Neuronal stem cell (in vitro differentiated cells): ENCODE measurements at regions not wholly inside any gene's neighbourhood (a gene's known extent, or its start where the extent isn't known, plus 50 kb on each side); places are given as distances from the start of the nearest gene placed in this dataset.

Experiments
- DNase-seq: peaks from one replicate; pipeline ENCODE4 v3.0.0-alpha.2; 2013; ENCODE audit warnings: low spot score
- H2AFZ ChIP-seq: one replicate; pipeline ENCODE4 v1.6.1; 2013; ENCODE audit warnings: mild to moderate bottlenecking, low read length, inconsistent platforms
- H2AK5ac ChIP-seq: 2 replicates; pipeline ENCODE4 v1.6.1; 2013; ENCODE audit warnings: low read depth, mild to moderate bottlenecking, inconsistent platforms, low read length, moderate library complexity, mixed read lengths
- H2BK120ac ChIP-seq: 2 replicates; pipeline ENCODE4 v1.6.1; 2013; ENCODE audit warnings: low read depth, mild to moderate bottlenecking, inconsistent platforms, low read length, moderate library complexity, mixed read lengths
- H2BK12ac ChIP-seq: one replicate; pipeline ENCODE4 v1.6.1; 2013; ENCODE audit warnings: low read length, inconsistent platforms
- H2BK15ac ChIP-seq: 2 replicates; pipeline ENCODE4 v1.6.1; 2013; ENCODE audit warnings: mild to moderate bottlenecking, low read length, inconsistent platforms, mixed read lengths
- H2BK5ac ChIP-seq: one replicate; pipeline ENCODE4 v1.6.1; 2013; ENCODE audit warnings: inconsistent platforms, mild to moderate bottlenecking, low read length, moderate library complexity
- H3K14ac ChIP-seq: one replicate; pipeline ENCODE4 v1.6.1; 2013; ENCODE audit warnings: low read length, inconsistent platforms
- H3K18ac ChIP-seq: 2 replicates; pipeline ENCODE4 v1.6.1; 2013; ENCODE audit warnings: low read length, inconsistent platforms
- H3K23ac ChIP-seq: 2 replicates; pipeline ENCODE4 v1.6.1; 2013; ENCODE audit warnings: low read depth, mild to moderate bottlenecking, mixed read lengths, low read length, inconsistent platforms; ENCODE audit not compliant: poor library complexity
- H3K27ac ChIP-seq: replicated peaks from 3 replicates; pipeline ENCODE4 v1.5.1; 2013; ENCODE audit warnings: low read length, inconsistent platforms
- H3K27me3 ChIP-seq, 3 experiments: 2 replicates each; pipeline ENCODE4 v1.6.1; 2013; ENCODE audit warnings: low read length in 3 of 3, mild to moderate bottlenecking in 2 of 3, inconsistent platforms in 1 of 3, low read depth in 1 of 3, mixed read lengths in 1 of 3, moderate library complexity in 1 of 3; ENCODE audit not compliant: control insufficient read depth in 3 of 3, insufficient read depth in 3 of 3
- H3K36me3 ChIP-seq, 2 donors: replicated peaks in 1 of 2; 2 replicates each; pipeline ENCODE4 v1.6.1; 2013; ENCODE audit warnings: low read length in 2 of 2; ENCODE audit not compliant: control insufficient read depth in 2 of 2, insufficient read depth in 2 of 2
- H3K4ac ChIP-seq: 2 replicates; pipeline ENCODE4 v1.6.1; 2013; ENCODE audit warnings: inconsistent platforms, mild to moderate bottlenecking, low read length, moderate library complexity
- H3K4me1 ChIP-seq, 2 donors: 1 replicate in 1 of 2; 2 replicates in 1 of 2; pipeline ENCODE4 v1.6.1; 2013; ENCODE audit warnings: low read length in 2 of 2, low read depth in 1 of 2; ENCODE audit not compliant: control insufficient read depth in 2 of 2, insufficient read depth in 1 of 2
- H3K4me2 ChIP-seq: one replicate; pipeline ENCODE4 v1.6.1; 2013; ENCODE audit warnings: mild to moderate bottlenecking, low read length, inconsistent platforms; ENCODE audit not compliant: insufficient read depth, poor library complexity, severe bottlenecking
- H3K4me3 ChIP-seq, 2 donors: 2 replicates each; pipeline ENCODE4 v1.5.1; 2013; ENCODE audit warnings: low read length in 2 of 2, mild to moderate bottlenecking in 2 of 2, inconsistent platforms in 1 of 2, moderate library complexity in 1 of 2
- H3K79me1 ChIP-seq: one replicate; pipeline ENCODE4 v1.6.1; 2013; ENCODE audit warnings: low read depth, mild to moderate bottlenecking, inconsistent platforms, low read length, moderate library complexity
- H3K9ac ChIP-seq: one replicate; pipeline ENCODE4 v1.6.1; 2013; ENCODE audit warnings: mild to moderate bottlenecking, low read depth, low read length, inconsistent platforms; ENCODE audit not compliant: poor library complexity
- H3K9me3 ChIP-seq, 2 donors: replicated peaks in 1 of 2; 2 replicates each; pipeline versions ENCODE3 to v1.6.1; 2013; ENCODE audit warnings: low read length in 2 of 2, mild to moderate bottlenecking in 2 of 2, inconsistent platforms in 1 of 2, low read depth in 1 of 2, mixed read lengths in 1 of 2, moderate library complexity in 1 of 2; ENCODE audit not compliant: control insufficient read depth in 2 of 2, insufficient read depth in 1 of 2
- H4K8ac ChIP-seq: one replicate; pipeline ENCODE4 v1.6.1; 2013; ENCODE audit warnings: low read depth, mild to moderate bottlenecking, inconsistent platforms, low read length, moderate library complexity
- H4K91ac ChIP-seq: one replicate; pipeline ENCODE4 v1.6.1; 2013; ENCODE audit warnings: low read length, low read depth, mild to moderate bottlenecking, inconsistent platforms; ENCODE audit not compliant: poor library complexity
- WGBS, 2 donors: extraction: QIAGEN DNeasy Blood & Tissue Kit; methylation state at CpG; one replicate each; pipeline ENCODE4 v1.1.7; 2013; ENCODE audit warnings: missing lambda C conversion rate in 2 of 2, mixed read lengths in 1 of 2; ENCODE audit not compliant: insufficient read length in 2 of 2, insufficient replicate concordance in 1 of 2; ENCODE audit errors: extremely low coverage in 2 of 2; 5-methylcytosine and 5-hydroxymethylcytosine counted together

- H4K8ac ChIP-seq: no peak overlapping the region
- no peak overlapping the region for H3K4ac ChIP-seq
- no peak overlapping the region for H2AFZ ChIP-seq
- peaks cover 0 to 6% of the 10 kb centered on the region in 2 donors for H3K9me3 ChIP-seq
- H4K91ac ChIP-seq: no peak overlapping the region
- no peaks in the 10 kb centered on the region for H3K79me1 ChIP-seq
- H2BK120ac ChIP-seq: no peak overlapping the region
- no peak overlapping the region for H3K4me3 ChIP-seq
- H2BK12ac ChIP-seq: no peak overlapping the region
- no peak overlapping the region for H3K27ac ChIP-seq
- H2AK5ac ChIP-seq: no peak overlapping the region
- H2BK5ac ChIP-seq: no peak overlapping the region
- no peak overlapping the region for H3K9ac ChIP-seq
- H3K4me2 ChIP-seq: no peak overlapping the region
- no peaks in the 10 kb centered on the region for H3K36me3 ChIP-seq
- peaks cover 0 to under 1% of the 10 kb centered on the region in 2 donors for H3K4me1 ChIP-seq
- no peak overlapping the region for H3K14ac ChIP-seq
- no peak overlapping the region for H3K23ac ChIP-seq
- no peak overlapping the region for H2BK15ac ChIP-seq
- peaks cover 0 to 4% (median 0%) of the 10 kb centered on the region in 3 experiments for H3K27me3 ChIP-seq
- no peak for DNase-seq
- no peak overlapping the region for H3K18ac ChIP-seq
Observed at GRCh38 chr2:204157684-204158083, 221.1 kb downstream of the ICOS start.

DNA sequence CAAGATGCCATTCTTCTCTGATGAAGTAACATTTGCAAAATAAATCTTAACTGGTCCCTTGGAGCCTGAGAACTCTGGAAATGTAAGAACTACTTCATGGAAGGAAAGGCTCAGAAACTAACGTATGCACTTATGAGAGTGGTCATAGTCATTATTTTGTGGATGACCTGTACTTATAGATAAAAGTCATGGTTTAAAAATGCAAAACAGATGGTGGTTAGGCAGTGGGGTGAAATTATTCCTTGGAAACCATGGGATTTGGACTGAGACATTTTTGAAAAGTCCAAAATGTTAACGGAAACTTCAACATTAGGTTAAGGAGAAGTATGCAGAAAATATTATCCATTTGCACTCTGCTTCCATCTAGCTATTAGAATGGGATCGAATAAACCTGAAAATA lies 223.0 kb downstream of the ICOS start:
- Histone ChIP-seq H3K4ac (no peak overlapping the region), H3K9me3 (peaks cover 0 to 6% of the 10 kb centered on the region in 2 donors), H4K8ac (no peak overlapping the region), H3K9ac (no peak overlapping the region), H2AK5ac (no peak overlapping the region), H3K4me1 (no peaks in the 10 kb centered on the region), H2AFZ (no peak overlapping the region), H3K14ac (no peak overlapping the region), H3K36me3 (no peaks in the 10 kb centered on the region), H3K27ac (no peak overlapping the region), H2BK5ac (no peak overlapping the region), H3K23ac (no peak overlapping the region), H2BK12ac (no peak overlapping the region), H3K79me1 (no peaks in the 10 kb centered on the region), H2BK15ac (no peak overlapping the region), H4K91ac (no peak overlapping the region), H2BK120ac (no peak overlapping the region), H3K4me2 (no peak overlapping the region), H3K27me3 (no peaks in the 10 kb centered on the region), H3K18ac (no peak overlapping the region), H3K4me3 (no peak overlapping the region)
- WGBS, 2 donors: no CpG with 5 or more reads among the region's 3 CpGs
- DNase-seq: no peak

GRCh38 chr2:204160989-204161388 lies 224.4 kb downstream of the ICOS start:
- no peak overlapping the region for H4K8ac ChIP-seq
- no peaks in the 10 kb centered on the region for H3K36me3 ChIP-seq
- no peak overlapping the region for H3K4ac ChIP-seq
- H2BK15ac ChIP-seq: no peak overlapping the region
- no peak overlapping the region for H2AFZ ChIP-seq
- H3K9me3 ChIP-seq: peaks cover 0 to 6% of the 10 kb centered on the region in 2 donors
- no peaks in the 10 kb centered on the region for H3K79me1 ChIP-seq
- H3K14ac ChIP-seq: no peak overlapping the region
- H3K27me3 ChIP-seq: no peaks in the 10 kb centered on the region
- no peak overlapping the region for H2BK5ac ChIP-seq
- no peak overlapping the region for H3K27ac ChIP-seq
- no peaks in the 10 kb centered on the region for H3K4me1 ChIP-seq
- H3K4me2 ChIP-seq: no peak overlapping the region
- no peak overlapping the region for H3K9ac ChIP-seq
- no peak overlapping the region for H2AK5ac ChIP-seq
- H3K4me3 ChIP-seq: no peak overlapping the region
- no peak overlapping the region for H2BK120ac ChIP-seq
- no peak for DNase-seq
- H4K91ac ChIP-seq: no peak overlapping the region
- H3K23ac ChIP-seq: no peak overlapping the region
- no peak overlapping the region for H3K18ac ChIP-seq
- no peak overlapping the region for H2BK12ac ChIP-seq

GRCh38 chr2:204161886-204162285 lies 225.3 kb downstream of the ICOS start:
- Histone ChIP-seq H3K4me2 (no peak overlapping the region), H2AFZ (no peak overlapping the region), H2AK5ac (no peak overlapping the region), H2BK120ac (no peak overlapping the region), H3K27ac (no peak overlapping the region), H3K23ac (no peak overlapping the region), H3K4me3 (no peak overlapping the region), H2BK12ac (no peak overlapping the region), H3K36me3 (no peaks in the 10 kb centered on the region), H4K8ac (no peak overlapping the region), H3K14ac (no peak overlapping the region), H3K4ac (no peak overlapping the region), H4K91ac (no peak overlapping the region), H3K79me1 (no peaks in the 10 kb centered on the region), H3K27me3 (no peaks in the 10 kb centered on the region), H3K9ac (no peak overlapping the region), H3K18ac (no peak overlapping the region), H3K9me3 (peaks cover 0 to 6% of the 10 kb centered on the region in 2 donors), H2BK15ac (no peak overlapping the region), H3K4me1 (no peaks in the 10 kb centered on the region), H2BK5ac (no peak overlapping the region)
- DNase-seq: no peak
- WGBS, 2 donors: no CpG with 5 or more reads among the region's 3 CpGs
